ENCODE measurements at regions not wholly inside any gene's neighbourhood (a gene's known extent, or its start where the extent isn't known, plus 50 kb on each side); places are given as distances from the start of the nearest gene placed in this dataset.

- TF ChIP-seq OSR1 (CRISPR knock-in tag; IDR thresholded peaks at IDR 0.05) = no peak
- no peak for TF ChIP-seq ARNTL (CRISPR knock-in tag; IDR thresholded peaks at IDR 0.05; ENCODE audit: borderline replicate concordance, low read depth)
Observed at GRCh38 chr11:81492923-81493445, 1240.7 kb downstream of the FAM181B start.

DNA sequence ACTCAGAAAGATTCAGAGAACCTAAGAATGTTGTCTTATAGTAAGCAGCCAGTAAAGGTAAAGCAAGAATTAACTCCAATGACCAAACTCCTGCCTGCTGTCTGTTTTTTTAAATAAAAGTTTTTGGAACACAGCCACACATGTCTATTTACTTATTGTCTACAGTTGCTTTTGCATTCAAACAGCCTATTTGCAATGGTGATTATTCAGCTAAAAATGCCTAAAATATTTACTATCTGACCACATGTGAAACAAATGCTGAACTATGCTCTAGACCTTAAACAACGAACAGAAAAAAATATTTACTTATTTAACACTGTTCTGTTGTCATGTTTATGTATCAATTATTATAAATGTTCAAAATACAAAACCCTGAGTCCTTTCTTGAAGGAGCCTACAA is 1246.6 kb downstream of the FAM181B start:
- no peak for TF ChIP-seq PATZ1 (CRISPR knock-in tag; IDR thresholded peaks at IDR 0.05; ENCODE audit: borderline replicate concordance)
- no peak for ATAC-seq

More at GRCh38 chr11:81492923-81493445, 1240.7 kb downstream of the FAM181B start:
- no peak for ATAC-seq

- ATAC-seq = no peak
- no peak for TF ChIP-seq ARNTL (CRISPR knock-in tag; IDR thresholded peaks at IDR 0.05; ENCODE audit: borderline replicate concordance, low read depth)
- TF ChIP-seq SNAI2 (CRISPR knock-in tag; IDR thresholded peaks at IDR 0.05) = no peak
- no peak for TF ChIP-seq ZNF565 (CRISPR knock-in tag; conservative IDR thresholded peaks at IDR 0.05; ENCODE audit: low read depth)
- TF ChIP-seq RARB (CRISPR knock-in tag; IDR thresholded peaks at IDR 0.05) = no peak
- TF ChIP-seq ZFP30 (CRISPR knock-in tag; IDR thresholded peaks at IDR 0.05) = no peak
- no peak for TF ChIP-seq PATZ1 (CRISPR knock-in tag; IDR thresholded peaks at IDR 0.05; ENCODE audit: borderline replicate concordance)
- TF ChIP-seq TOX (CRISPR knock-in tag; IDR thresholded peaks at IDR 0.05; ENCODE audit: borderline replicate concordance) = no peak
- TF ChIP-seq OSR1 (CRISPR knock-in tag; IDR thresholded peaks at IDR 0.05) = no peak
- TF ChIP-seq PPARA (CRISPR knock-in tag; IDR thresholded peaks at IDR 0.05; ENCODE audit: borderline replicate concordance) = no peak
- no peak for TF ChIP-seq CSRNP3 (CRISPR knock-in tag; IDR thresholded peaks at IDR 0.05)
- TF ChIP-seq CSDC2 (CRISPR knock-in tag; IDR thresholded peaks at IDR 0.05) = no peak
- TF ChIP-seq POU6F1 (CRISPR knock-in tag; IDR thresholded peaks at IDR 0.05; ENCODE audit: borderline replicate concordance, low read depth) = no peak
Observed at GRCh38 chr11:81484196-81484595, 1249.5 kb downstream of the FAM181B start.

DNA sequence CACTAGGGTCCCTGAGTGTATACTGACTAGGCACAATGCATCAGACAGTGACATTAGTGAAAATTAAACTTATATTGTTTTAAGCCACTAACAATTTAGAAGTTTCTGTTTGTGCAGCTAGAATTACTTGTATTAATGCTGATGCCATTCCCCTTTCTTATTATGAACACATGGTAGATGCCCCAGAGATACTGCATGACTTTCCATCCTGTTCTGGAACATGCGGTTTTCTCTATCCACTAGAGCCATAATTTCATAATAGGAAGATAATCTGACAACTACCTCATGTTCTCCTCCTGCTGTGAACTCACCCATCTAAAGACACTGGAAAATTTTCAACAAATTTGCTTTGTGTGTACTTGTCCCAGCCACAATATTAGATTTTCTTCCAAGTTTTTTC is 1256.4 kb downstream of the FAM181B start:
- TF ChIP-seq CSRNP3 (CRISPR knock-in tag; IDR thresholded peaks at IDR 0.05) (no peak), PPARA (CRISPR knock-in tag; IDR thresholded peaks at IDR 0.05; ENCODE audit: borderline replicate concordance) (no peak), PATZ1 (CRISPR knock-in tag; IDR thresholded peaks at IDR 0.05; ENCODE audit: borderline replicate concordance) (no peak), RARB (CRISPR knock-in tag; IDR thresholded peaks at IDR 0.05) (no peak), POU6F1 (CRISPR knock-in tag; IDR thresholded peaks at IDR 0.05; ENCODE audit: borderline replicate concordance, low read depth) (no peak), CSDC2 (CRISPR knock-in tag; IDR thresholded peaks at IDR 0.05) (no peak), ZFP30 (CRISPR knock-in tag; IDR thresholded peaks at IDR 0.05) (no peak)
- no peak for ATAC-seq

Measured in SK-N-SH treated with all-trans-retinoic acid at 6 μM for 48 hours (cell line).